Gastroesophageal sphincter (tissue), 3 donors: ENCODE measurements at regions not wholly inside any gene's neighbourhood (a gene's known extent, or its start where the extent isn't known, plus 50 kb on each side); places are given as distances from the start of the nearest gene placed in this dataset.

Experiments used
- POLR2A ChIP-seq, 2 donors: fragments of 450-650 bp; IDR thresholded peaks; one replicate each; pipeline ENCODE4 v1.6.1; 2017; ENCODE audit warnings: antibody characterized with exemption in 2 of 2, mild to moderate bottlenecking in 2 of 2, moderate library complexity in 1 of 2
- TF ChIP-seq, protein P1 (sequence below), 4 experiments: fragments of 200-600 bp in 2 of 4; fragments of 450-650 bp in 2 of 4; sonication (generic) in 1 of 4; IDR thresholded peaks; one replicate each; pipeline ENCODE4 v1.5.1; 2017 to 2019; ENCODE audit warnings: antibody characterized with exemption in 4 of 4, mild to moderate bottlenecking in 2 of 4, moderate library complexity in 2 of 4

DNA sequence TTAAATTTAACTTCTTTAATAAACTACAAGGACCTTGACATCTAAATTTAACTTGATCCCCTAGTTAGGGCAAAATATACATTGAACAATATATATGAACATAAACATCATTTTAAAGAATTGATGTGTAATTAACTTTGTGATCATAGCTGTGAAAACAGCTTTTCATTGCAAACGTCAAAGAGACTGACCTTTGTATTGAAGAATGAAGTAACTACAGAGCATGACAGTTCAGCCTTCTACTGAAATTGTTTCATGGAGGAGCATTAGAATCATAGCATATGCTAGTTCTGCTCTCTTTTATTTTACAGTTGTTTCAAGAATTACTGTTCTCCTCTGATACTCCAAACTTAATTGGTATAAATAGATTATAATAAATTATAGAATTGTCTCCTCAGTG, 123.4 kb upstream of the PRR20A start:
- no peak for TF ChIP-seq POLR2A (IDR thresholded peaks at IDR 0.05)
- TF ChIP-seq, protein P1, sequence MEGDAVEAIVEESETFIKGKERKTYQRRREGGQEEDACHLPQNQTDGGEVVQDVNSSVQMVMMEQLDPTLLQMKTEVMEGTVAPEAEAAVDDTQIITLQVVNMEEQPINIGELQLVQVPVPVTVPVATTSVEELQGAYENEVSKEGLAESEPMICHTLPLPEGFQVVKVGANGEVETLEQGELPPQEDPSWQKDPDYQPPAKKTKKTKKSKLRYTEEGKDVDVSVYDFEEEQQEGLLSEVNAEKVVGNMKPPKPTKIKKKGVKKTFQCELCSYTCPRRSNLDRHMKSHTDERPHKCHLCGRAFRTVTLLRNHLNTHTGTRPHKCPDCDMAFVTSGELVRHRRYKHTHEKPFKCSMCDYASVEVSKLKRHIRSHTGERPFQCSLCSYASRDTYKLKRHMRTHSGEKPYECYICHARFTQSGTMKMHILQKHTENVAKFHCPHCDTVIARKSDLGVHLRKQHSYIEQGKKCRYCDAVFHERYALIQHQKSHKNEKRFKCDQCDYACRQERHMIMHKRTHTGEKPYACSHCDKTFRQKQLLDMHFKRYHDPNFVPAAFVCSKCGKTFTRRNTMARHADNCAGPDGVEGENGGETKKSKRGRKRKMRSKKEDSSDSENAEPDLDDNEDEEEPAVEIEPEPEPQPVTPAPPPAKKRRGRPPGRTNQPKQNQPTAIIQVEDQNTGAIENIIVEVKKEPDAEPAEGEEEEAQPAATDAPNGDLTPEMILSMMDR (IDR thresholded peaks at IDR 0.05): no peak
